Bone marrow (tissue), 2 donors: ENCODE measurements at regions not wholly inside any gene's neighbourhood (a gene's known extent, or its start where the extent isn't known, plus 50 kb on each side); places are given as distances from the start of the nearest gene placed in this dataset.
"Not testable (repeated sequence)": the region's sequence is repeated elsewhere in the genome, so short reads cannot be mapped to it uniquely, and the experiment has no call there.

Source experiments
- DNase-seq, 2 donors: peaks; one replicate each; lab custom pipeline; 2025; lab: John Stamatoyannopoulos, UW

GRCh38 chr16:60271781-60272180, 1537.7 kb upstream of the GOT2 start:
- DNase-seq: no peak

GRCh38 chr16:60271025-60271771, 1537.1 kb upstream of the GOT2 start:
- DNase-seq: no peak

DNA sequence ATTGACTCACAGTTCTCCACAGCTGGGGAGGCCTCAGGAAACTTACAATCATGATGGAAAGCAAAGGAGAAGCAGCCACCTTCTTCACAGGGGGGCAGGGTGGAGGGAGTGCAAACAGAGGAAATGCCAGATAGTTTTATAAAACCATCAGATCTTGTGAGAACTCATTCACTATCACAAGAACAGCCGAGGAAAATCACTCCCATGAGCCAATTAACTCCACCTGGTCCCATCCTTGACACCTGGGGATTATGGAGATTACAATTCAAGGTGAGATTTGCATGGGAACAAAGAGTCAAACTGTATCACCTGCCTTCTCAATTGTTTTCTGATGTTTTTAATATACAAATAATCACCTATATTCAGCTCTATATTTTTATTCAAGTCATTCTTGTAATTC, 1527.3 kb upstream of the GOT2 start:
- DNase-seq: no peak

DNA sequence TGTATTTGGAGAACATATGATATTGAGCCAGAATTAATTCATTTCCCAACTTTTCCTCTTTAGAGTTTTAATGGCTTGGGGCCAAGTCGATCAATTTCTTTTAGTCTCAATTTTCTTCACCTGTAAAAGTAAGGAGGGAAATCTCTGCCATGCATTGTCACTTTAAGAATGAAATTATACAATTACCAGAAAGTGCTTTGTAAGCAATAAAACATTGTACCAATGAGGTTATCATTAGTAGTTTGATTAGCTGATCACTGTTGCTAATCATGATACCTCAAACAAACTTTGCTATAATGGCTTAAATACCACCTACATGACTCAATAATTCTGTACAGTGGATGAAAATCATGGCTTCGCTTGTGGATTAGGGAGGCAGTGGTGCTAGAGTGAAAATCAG, 1525.8 kb upstream of the GOT2 start:
- no peak for DNase-seq

DNA sequence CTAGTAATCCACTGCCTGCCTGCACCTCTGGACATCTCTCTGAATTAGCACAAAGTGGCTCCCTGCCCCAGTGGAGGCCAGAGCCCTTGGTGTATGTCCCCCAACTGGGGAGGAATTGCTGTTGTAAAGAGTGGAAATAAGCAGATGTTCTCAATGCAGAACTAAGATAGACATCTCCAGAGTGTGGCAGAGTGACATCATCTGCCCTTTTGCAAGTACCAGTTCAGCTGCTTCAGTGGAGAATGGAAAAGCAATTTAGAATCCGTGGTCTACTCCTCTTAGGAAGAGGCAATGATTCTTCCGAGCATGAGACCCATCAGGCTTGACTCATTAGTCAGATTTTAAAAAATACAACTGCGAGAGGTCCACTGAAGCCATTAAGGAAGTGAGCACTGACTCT, 1512.0 kb upstream of the GOT2 start:
- no peak for DNase-seq

- no peak for DNase-seq
Measured at GRCh38 chr16:60241671-60242070, 1507.6 kb upstream of the GOT2 start.

DNA sequence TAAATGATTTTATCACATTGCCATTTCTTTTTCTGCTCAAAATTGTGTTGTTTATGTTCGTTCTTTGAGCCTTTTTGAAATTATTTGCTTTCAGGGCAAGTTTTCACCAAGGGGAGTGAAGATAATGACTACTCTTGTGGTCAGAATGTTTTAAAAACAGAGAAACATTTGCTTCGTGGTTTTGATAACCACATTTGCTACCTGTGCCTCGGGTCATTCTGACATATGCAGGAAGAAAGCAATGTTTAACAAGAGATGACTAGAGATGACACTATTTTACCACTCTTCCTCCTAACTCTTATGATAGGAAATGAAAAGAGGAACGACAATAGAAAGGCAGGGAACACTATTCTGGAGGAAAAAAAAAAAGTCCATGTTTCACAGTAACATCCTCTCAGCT, 1496.5 kb upstream of the GOT2 start:
- DNase-seq: no peak

DNA sequence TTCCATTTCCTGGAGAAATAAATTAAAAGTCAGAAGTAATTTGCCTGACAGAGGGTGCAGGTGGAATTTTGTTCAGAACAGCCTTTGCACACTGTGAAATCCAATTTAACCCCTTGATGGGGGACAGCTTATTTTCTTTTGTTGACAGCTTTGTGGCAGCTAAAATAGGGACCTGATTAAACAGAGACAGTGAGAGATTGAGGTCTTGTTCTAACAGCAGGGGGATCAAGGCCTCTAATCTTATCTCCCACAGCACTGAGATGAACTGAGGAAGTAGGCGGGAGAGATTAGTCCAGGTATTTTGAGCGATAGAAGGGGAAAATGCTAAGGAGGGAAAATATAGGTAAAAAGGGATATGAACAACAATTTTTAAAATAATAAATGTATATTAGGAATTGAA, 1491.4 kb upstream of the GOT2 start:
- DNase-seq: no peak

DNA sequence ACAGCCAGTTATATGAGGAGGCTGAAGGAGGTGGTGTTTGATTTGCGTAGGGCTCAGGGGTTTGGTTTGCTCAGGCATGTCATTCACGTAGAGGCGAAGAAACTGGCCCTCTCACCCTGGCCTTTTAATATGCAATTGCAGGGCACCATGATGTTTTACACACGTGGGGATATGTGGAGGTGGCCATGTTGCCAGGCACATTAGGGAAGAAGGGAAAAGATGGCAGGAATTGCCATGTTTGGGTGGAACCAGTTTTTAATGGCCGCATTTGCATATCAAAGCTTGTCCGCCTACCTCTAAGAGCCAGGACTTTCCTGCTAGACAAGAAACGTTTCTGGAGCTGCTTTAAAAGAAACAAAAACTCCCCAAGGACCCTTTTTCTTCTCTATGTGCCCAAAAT, 1483.7 kb upstream of the GOT2 start:
- no peak for DNase-seq

DNA sequence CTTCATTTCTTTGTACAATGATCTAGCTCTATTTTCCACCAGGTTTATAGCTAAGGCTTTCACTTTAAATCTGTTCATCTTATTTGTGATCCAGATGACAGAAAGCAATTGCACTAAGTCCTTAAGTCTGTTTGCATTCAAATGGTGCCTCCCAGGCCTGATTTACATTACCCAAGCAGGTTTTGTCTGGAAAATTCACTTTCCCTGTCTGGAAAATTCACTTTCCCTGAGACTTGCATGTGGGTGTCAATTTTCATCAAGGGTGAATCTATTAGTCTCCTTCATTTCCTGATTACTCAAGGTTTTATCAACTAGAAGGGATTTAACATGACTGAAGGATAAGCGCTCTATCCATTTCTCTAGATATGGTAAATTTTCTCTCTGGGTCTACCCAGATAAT, 1480.2 kb upstream of the GOT2 start:
- DNase-seq: no peak

DNA sequence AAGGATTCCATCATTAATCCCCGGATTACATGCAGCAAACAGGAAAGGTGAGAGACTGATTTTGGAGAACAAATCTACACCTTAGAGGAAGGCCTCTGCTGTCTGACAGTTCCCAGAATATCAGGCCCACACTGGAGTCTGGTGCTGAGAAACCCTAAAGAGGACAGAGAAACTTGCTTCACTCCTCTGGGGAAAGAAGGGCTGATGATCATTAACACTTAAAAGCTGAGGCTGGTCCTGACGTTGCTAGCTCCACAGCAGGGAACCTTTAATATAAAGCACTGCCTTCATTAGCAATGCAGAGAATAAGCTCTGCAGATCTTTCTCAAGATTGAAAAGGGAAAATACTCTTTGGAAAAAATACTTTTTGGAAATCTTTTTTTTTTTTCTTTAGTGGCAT, 1472.4 kb upstream of the GOT2 start:
- no peak for DNase-seq

GRCh38 chr16:60204181-60204580, 1470.1 kb upstream of the GOT2 start:
- no peak for DNase-seq

DNA sequence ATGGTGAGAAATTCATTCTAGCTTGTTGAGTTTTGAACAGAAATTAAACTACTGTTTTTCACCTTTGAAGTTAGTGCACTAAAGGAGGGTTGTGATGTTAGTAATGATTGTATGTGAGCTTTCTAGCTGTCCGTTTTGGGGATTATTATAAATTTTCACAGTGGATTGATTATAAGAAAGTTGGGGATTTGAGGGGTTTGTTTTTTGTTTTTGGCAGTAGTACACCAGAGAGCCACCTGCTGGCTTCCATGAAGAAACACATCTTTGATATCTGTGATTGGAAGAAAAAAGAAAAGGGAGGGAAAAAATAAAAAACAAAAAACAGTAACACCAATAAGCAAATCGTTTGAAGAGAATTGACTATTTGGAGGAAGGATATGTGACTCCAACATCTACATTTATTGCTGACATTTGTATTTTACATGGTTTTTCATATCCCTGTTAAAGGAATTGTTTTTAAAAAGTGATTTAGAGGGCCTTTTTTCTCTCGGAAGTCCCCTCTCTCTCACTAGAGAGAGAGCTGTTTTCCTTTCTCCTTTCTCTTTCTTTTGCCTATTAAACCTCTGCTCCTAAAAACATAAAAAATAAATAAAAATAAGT, 1469.5 kb upstream of the GOT2 start:
- no peak for DNase-seq

GRCh38 chr16:60200729-60201128, 1466.6 kb upstream of the GOT2 start:
- DNase-seq: not testable (repeated sequence)

DNA sequence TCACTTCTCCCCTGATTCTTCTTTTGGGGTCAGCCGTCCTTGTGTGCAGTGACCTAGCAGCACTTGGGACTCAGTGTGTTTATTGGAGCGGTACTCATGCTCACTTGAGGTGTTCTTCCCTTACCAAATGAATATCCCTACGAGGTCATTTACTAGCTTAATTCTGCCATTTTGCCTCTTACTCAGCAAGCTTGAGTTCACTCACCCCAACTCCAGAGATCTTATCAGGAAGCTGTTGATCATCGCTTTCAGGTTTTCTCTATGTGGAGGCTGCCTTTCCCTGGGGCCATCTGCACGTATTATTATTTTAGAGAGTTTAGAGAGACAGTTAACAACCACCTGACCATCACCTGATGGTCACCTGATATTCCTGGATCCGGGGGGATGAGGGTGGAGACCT, 1466.0 kb upstream of the GOT2 start:
- no peak for DNase-seq

GRCh38 chr16:60199150-60199549, 1465.0 kb upstream of the GOT2 start:
- no peak for DNase-seq

- DNase-seq: no peak
Measured at GRCh38 chr16:60181536-60181935, 1447.4 kb upstream of the GOT2 start.

DNA sequence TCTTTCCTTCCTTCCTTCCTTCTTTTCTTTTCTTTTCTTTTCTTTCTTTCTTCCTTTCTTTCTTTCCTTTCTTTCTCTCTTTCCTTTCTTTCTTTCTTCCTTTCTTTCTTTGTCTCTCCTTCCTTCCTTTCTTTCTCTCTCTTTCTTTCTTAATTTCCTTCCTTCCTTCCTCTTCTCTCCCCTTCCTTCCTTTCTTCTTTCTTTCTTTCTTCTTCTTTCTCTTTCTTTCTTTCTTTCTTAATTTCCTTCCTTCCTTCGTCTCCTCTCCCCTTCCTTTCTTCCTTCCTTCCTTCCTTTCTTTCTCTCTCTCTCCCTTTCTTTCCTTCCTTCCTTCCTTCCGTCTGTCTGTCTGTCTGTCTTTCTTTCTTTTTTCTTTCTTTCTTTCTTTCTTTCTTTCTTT, 1446.5 kb upstream of the GOT2 start:
- DNase-seq: no peak

DNA sequence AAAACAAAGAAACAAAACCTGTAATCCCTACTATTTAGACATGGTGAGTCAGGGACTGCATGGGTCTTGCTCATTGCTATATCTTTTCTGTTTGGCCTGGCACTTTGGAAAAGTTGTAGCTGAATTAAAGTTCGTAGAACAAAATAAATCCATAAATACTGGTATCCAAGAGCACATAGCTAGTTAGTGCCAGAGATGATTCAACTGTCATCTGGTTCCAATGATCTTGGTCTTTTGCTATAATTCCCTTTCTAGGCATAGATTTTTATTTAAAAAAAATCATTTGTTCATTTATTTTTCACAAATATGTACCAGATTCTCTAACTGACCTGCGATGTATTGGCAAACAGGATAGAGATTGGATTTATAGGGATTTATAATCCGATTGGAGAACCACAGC, 1436.1 kb upstream of the GOT2 start:
- DNase-seq: no peak

DNA sequence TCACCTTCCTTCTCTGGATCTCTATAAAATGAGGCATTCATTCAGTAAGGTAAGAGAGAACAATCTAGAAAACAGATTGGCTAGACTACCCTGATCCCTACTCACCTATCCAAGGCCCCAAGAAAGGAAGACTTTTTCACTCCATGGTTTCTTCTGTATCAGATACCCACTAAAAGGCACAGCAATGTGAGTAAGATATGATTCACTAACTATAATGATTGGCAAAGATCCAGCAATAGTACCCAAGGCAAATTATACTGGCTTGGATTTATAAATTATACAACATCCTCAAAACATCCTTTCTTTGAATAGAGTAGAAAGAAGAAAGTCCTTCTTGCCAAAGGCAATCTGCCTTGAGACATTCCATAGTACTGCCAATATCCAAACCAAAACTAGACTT, 1432.0 kb upstream of the GOT2 start:
- no peak for DNase-seq

DNA sequence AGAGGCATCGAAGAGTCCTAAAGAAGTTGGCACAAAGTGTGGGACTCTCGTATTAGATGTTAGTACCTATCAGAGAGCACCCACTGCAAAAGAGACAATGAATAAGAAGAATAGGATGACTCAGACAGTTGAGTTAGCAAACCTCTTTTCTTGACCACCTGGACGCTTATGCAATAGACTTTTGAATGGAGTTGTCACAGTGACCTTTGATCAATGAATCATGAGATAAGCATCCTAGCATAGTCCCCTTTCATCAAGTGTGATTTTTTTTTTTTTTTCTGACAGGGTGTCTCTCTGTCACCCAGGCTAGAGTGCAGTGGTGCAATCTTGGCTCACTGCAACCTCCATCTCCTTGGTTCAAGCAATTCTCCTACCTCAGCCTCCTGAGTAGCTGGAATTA, 1417.9 kb upstream of the GOT2 start:
- DNase-seq: no peak

DNA sequence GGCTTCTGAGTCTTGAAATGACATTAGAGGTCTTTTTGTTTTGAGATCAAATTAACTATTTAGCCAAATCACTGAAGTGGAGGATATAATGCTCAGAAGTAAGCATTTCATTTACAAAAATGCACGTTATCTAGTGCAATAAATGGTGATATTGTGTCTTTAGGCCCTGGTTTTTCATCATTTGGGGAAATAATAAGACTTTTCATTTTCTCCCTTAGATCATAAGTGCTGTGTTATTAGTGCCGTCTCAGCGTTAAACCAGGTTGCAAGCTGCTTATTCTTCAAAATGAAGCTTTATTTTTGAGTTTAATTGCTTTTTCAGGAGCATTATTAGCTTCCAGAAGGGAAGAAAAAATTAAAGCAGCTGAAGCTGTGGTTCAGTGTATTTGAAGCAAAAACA, 1416.8 kb upstream of the GOT2 start:
- DNase-seq: no peak

DNA sequence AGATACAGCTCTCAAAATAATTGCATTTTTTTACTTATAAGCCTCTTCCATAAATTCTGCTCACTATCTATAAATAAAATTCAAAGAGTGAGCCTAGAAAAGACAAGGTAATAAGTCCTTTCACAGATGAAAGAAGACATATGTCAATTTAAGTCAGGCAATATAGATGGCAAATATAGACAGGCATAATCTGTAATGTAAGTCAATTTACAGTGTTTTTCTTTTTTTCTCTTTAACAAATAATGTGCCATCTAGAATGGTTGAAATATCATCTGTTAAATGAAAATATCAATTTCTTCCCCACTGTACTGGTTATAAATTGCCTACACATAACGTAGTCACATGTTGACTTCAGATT, 1409.2 kb upstream of the GOT2 start:
- no peak for DNase-seq

GRCh38 chr16:60142619-60143347, 1408.7 kb upstream of the GOT2 start:
- DNase-seq: no peak
